Activated CD8-positive, alpha-beta T cell treated with anti-CD3 and anti-CD28 coated beads for 36 hours (primary cell): ENCODE measurements at regions not wholly inside any gene's neighbourhood (a gene's known extent, or its start where the extent isn't known, plus 50 kb on each side); places are given as distances from the start of the nearest gene placed in this dataset.
A peak's percentile ranks its signal among the peaks of the same experiment; 100 is the strongest.

Source experiments
- ATAC-seq: fragments of 200-7000 bp; cut with Tn5 transposase; one replicate; pipeline ENCODE4 v1.10.0; 2021; ENCODE audit warnings: mild to moderate bottlenecking, moderate library complexity
- CTCF ChIA-PET: fragments of 350-600 bp; sonication (Branson Sonifier 250); formaldehyde crosslinking; loops from one replicate; lab custom pipeline; 2021; ENCODE audit warnings: antibody characterized with exemption; lab: Charles Lee
- POLR2A ChIA-PET: fragments of 350-600 bp; sonication (Branson Sonifier 250); formaldehyde crosslinking; loops from one replicate; lab custom pipeline; 2021; ENCODE audit warnings: antibody characterized with exemption; lab: Charles Lee
- DNase-seq: peaks from one replicate; pipeline ENCODE4 v3.0.0-alpha.2; 2020
- H3K27ac Mint-ChIP-seq: one replicate; pipeline ENCODE4 v1.8.0; 2021; ENCODE audit warnings: mild to moderate bottlenecking, mixed read lengths
- H3K27me3 Mint-ChIP-seq: one replicate; pipeline ENCODE4 v1.8.0; 2021; ENCODE audit warnings: mixed read lengths
- H3K36me3 Mint-ChIP-seq: one replicate; pipeline ENCODE4 v1.8.0; 2021; ENCODE audit warnings: low read depth, mixed read lengths
- H3K4me1 Mint-ChIP-seq: one replicate; pipeline ENCODE4 v1.8.0; 2021; ENCODE audit warnings: low read depth, mixed read lengths
- H3K4me3 Mint-ChIP-seq: one replicate; pipeline ENCODE4 v1.8.0; 2021; ENCODE audit warnings: mild to moderate bottlenecking, moderate library complexity, mixed read lengths
- H3K9me3 Mint-ChIP-seq: one replicate; pipeline ENCODE4 v1.8.0; 2021; ENCODE audit warnings: mixed read lengths
- intact Hi-C: fragments of 100-400 bp; cut with micrococcal nuclease; formaldehyde crosslinking; loops from one replicate; pipeline ENCODE4 v1.10.0; 2022
- TF ChIP-seq, protein P1 (sequence below): fragments of 200-600 bp; IDR thresholded peaks from one replicate; pipeline ENCODE4 v1.8.0; 2022; ENCODE audit warnings: antibody characterized with exemption, mild to moderate bottlenecking

DNA sequence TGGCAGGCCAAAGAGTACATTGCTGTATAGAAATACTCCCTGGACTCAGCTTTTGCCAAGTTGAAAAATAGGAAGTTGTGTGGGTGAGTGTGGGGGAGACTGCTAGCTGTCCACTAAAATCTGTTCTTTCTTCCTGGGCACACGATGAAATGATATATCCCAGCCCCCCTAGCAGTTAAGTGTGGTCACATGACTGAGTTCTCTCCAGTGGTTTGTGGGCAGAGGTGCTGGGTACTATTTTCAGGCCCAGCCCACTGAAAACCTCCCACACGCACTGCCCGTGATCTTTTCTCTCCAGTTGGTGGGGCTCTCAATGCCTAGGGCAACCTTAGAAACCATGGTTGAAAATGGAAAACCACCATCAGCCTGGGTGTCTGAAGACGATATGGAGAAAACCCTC is 119.7 kb upstream of the LMO4 start:
- peak; percentile 16 for DNase-seq
- Mint-ChIP-seq H3K4me1 (no peaks in the 10 kb centered on the region), H3K9me3 (no peaks in the 10 kb centered on the region), H3K27me3 (peaks cover 26% of the 10 kb centered on the region), H3K27ac (no peak overlapping the region), H3K36me3 (no peaks in the 10 kb centered on the region), H3K4me3 (no peak overlapping the region)
- TF ChIP-seq, protein P1, sequence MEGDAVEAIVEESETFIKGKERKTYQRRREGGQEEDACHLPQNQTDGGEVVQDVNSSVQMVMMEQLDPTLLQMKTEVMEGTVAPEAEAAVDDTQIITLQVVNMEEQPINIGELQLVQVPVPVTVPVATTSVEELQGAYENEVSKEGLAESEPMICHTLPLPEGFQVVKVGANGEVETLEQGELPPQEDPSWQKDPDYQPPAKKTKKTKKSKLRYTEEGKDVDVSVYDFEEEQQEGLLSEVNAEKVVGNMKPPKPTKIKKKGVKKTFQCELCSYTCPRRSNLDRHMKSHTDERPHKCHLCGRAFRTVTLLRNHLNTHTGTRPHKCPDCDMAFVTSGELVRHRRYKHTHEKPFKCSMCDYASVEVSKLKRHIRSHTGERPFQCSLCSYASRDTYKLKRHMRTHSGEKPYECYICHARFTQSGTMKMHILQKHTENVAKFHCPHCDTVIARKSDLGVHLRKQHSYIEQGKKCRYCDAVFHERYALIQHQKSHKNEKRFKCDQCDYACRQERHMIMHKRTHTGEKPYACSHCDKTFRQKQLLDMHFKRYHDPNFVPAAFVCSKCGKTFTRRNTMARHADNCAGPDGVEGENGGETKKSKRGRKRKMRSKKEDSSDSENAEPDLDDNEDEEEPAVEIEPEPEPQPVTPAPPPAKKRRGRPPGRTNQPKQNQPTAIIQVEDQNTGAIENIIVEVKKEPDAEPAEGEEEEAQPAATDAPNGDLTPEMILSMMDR: no peak
- intact Hi-C loops: no loop called here
- ATAC-seq: peak; percentile 27
- ChIA-PET POLR2A (no interaction called here), CTCF (no interaction called here)

DNA sequence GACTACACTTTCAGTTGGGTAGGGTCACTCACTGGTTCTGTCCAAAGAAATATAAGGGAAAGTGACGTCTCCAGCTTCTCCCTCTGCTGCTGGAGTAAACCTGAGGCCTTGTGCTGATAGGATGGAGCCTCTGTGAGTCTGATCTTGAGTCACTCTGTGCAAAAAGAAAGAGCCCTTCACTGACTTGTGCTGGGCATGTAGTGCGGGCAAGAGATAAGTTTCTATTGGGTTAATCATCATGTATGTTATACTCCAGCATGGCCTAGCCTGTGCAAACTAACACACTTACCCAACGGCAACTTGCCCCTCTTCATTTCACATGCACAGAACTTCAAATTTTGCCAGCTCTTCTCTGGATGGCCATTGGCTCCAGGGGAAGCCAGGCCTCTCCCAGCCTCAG is 118.5 kb upstream of the LMO4 start:
- ATAC-seq (no peak), DNase-seq (no peak)
- TF ChIP-seq, protein P1: no peak
- no peak overlapping the region for H3K4me3 Mint-ChIP-seq
- intact Hi-C loops: no loop called here
- POLR2A ChIA-PET: no interaction called here
- CTCF ChIA-PET: no interaction called here
- peaks cover 3% of the 10 kb centered on the region for H3K9me3 Mint-ChIP-seq
- peaks cover 18% of the 10 kb centered on the region for H3K27me3 Mint-ChIP-seq
- H3K36me3 Mint-ChIP-seq: no peaks in the 10 kb centered on the region
- H3K4me1 Mint-ChIP-seq: no peaks in the 10 kb centered on the region
- H3K27ac Mint-ChIP-seq: no peak overlapping the region

DNA sequence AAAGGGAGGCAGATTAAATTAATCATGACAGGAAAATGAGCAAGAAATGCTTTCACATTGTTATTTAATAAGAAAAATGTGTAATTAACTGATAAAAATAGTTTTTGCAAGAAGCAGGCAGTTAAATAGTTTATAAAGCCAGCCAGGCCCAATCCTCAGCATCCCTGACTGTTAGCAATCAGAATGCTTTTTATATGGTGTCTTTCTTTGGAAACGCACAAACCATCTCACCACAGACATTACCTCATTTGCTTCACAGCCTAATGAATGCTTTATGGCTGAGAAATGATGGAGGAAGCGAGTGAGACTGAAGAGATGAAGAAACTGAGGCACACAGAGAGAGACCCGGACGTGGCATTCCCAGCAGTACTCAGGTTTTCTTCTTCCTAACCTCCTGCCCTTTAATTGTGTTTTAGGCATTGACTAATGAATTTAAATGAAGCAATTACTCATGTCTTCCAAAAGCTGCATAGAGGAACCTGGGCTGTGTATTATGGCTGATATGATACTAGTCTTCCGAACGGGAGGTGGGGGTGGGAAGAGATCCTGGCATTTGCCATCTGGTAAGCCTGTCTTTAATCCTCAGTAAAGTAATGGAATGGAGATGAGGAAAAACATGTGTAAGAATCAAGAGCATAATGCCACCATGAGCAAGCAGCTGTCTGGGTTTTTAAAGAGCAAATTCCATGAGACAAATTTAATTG is 116.1 kb upstream of the LMO4 start:
- ChIA-PET POLR2A (no interaction called here), CTCF (no interaction called here)
- no peak for DNase-seq

DNA sequence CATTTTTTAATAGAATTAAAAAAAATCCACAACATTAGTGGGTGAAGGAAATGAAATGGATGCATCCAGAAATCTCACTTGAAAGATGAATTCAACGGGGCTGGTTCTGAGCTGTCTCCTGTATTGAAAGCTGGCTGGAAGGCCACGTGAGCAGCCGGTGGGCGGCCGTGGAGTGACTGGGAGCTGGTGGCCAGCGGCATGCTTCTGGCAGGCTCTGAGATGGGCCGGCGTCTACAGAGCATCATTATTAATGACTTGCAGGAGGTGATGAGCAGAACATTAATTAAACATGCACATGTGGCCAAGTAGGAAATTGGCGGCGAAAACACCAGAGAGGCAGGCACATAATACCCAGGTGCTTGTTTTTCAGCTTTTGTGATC is 115.6 kb upstream of the LMO4 start:
- CTCF ChIA-PET: no interaction called here
- Mint-ChIP-seq H3K9me3 (peaks cover 15% of the 10 kb centered on the region), H3K4me1 (no peaks in the 10 kb centered on the region), H3K27ac (no peak overlapping the region), H3K4me3 (no peak overlapping the region), H3K36me3 (no peaks in the 10 kb centered on the region), H3K27me3 (peaks cover 10% of the 10 kb centered on the region)
- TF ChIP-seq, protein P1: no peak
- DNase-seq (no peak), ATAC-seq (no peak)
- POLR2A ChIA-PET: no interaction called here
- intact Hi-C loops: no loop called here

More for the DNA sequence above, 116.1 kb upstream of the LMO4 start:
- Mint-ChIP-seq H3K27me3 (peaks cover 11% of the 10 kb centered on the region), H3K36me3 (no peaks in the 10 kb centered on the region), H3K4me1 (no peaks in the 10 kb centered on the region), H3K9me3 (peaks cover 15% of the 10 kb centered on the region), H3K4me3 (no peak overlapping the region), H3K27ac (no peak overlapping the region)
- intact Hi-C loops: no loop called here
- no peak for ATAC-seq
- TF ChIP-seq, protein P1: no peak

DNA sequence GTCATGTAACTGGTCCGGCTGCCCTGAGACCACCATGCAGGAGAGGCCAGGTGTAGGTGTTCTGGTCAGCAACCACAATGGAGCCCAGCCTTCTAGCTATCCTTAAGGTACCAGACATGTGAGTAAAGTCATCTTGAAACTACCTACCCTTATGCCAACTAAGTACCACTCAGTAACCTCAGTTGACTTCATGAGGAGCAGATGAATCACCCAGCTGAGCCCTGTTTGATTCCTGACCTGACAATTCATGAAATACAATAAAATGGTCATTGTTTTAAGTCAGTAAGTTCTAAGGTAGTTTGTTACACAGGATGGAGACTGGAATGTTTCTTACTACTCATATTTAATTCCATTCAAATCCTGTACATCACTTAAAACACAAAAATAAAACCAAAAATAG is 113.1 kb upstream of the LMO4 start:
- H3K4me3 Mint-ChIP-seq: no peak overlapping the region
- ATAC-seq (no peak), DNase-seq (no peak)
- H3K4me1 Mint-ChIP-seq: no peaks in the 10 kb centered on the region
- H3K27me3 Mint-ChIP-seq: peaks cover 4% of the 10 kb centered on the region
- H3K9me3 Mint-ChIP-seq: peaks cover 15% of the 10 kb centered on the region
- TF ChIP-seq, protein P1: no peak
- intact Hi-C loops: no loop called here
- no peak overlapping the region for H3K27ac Mint-ChIP-seq
- POLR2A ChIA-PET: no interaction called here
- CTCF ChIA-PET: no interaction called here
- no peaks in the 10 kb centered on the region for H3K36me3 Mint-ChIP-seq
